ENCODE measurements at regions not wholly inside any gene's neighbourhood (a gene's known extent, or its start where the extent isn't known, plus 50 kb on each side); places are given as distances from the start of the nearest gene placed in this dataset.

- Histone ChIP-seq H3K4me1 (ENCODE audit: low read depth) (no peaks in the 10 kb centered on the region), H3K4me3 (no peak overlapping the region), H3K9me3 (no peaks in the 10 kb centered on the region), H3K36me3 (ENCODE audit: low read depth) (no peaks in the 10 kb centered on the region)
- intact Hi-C loops (cut with DNase I, micrococcal nuclease) = no loop called here
- no peak for ATAC-seq
- no peak for TF ChIP-seq CTCF (IDR thresholded peaks at IDR 0.05)
- DNase-seq = no peak
Observed at GRCh38 chr16:55015181-55015913, 84.7 kb downstream of the IRX5 start.

GRCh38 chr16:55016515-55016914 lies 85.8 kb downstream of the IRX5 start:
- Histone ChIP-seq H3K4me3 (no peak overlapping the region), H3K36me3 (ENCODE audit: low read depth) (no peaks in the 10 kb centered on the region), H3K9me3 (no peaks in the 10 kb centered on the region), H3K4me1 (ENCODE audit: low read depth) (no peaks in the 10 kb centered on the region)
- ATAC-seq (no peak), DNase-seq (no peak)
- intact Hi-C loops (cut with DNase I, micrococcal nuclease) = no loop called here
- TF ChIP-seq CTCF (IDR thresholded peaks at IDR 0.05) = no peak

GRCh38 chr16:55017321-55017720 lies 86.7 kb downstream of the IRX5 start:
- Histone ChIP-seq H3K36me3 (ENCODE audit: low read depth) (no peaks in the 10 kb centered on the region), H3K4me3 (no peak overlapping the region), H3K9me3 (no peaks in the 10 kb centered on the region), H3K4me1 (ENCODE audit: low read depth) (no peaks in the 10 kb centered on the region)
- TF ChIP-seq CTCF (IDR thresholded peaks at IDR 0.05) = no peak
- intact Hi-C loops (cut with DNase I, micrococcal nuclease) = no loop called here
- no peak for ATAC-seq
- no peak for DNase-seq

- no peak for TF ChIP-seq CTCF (IDR thresholded peaks at IDR 0.05)
- DNase-seq (no peak), ATAC-seq (no peak)
- Histone ChIP-seq H3K4me1 (ENCODE audit: low read depth) (no peaks in the 10 kb centered on the region), H3K4me3 (no peak overlapping the region), H3K9me3 (no peaks in the 10 kb centered on the region), H3K36me3 (ENCODE audit: low read depth) (no peaks in the 10 kb centered on the region)
- intact Hi-C loops (cut with DNase I, micrococcal nuclease) = no loop called here
Observed at GRCh38 chr16:55018881-55019280, 88.2 kb downstream of the IRX5 start.

GRCh38 chr16:55019419-55020131 lies 88.9 kb downstream of the IRX5 start:
- Histone ChIP-seq H3K9me3 (no peaks in the 10 kb centered on the region), H3K36me3 (ENCODE audit: low read depth) (no peaks in the 10 kb centered on the region), H3K4me3 (no peak overlapping the region), H3K4me1 (ENCODE audit: low read depth) (no peaks in the 10 kb centered on the region)
- ATAC-seq (no peak), DNase-seq (no peak)
- intact Hi-C loops (cut with DNase I, micrococcal nuclease) = no loop called here
- TF ChIP-seq CTCF (IDR thresholded peaks at IDR 0.05) = no peak
